ENCODE measurements at regions not wholly inside any gene's neighbourhood (a gene's known extent, or its start where the extent isn't known, plus 50 kb on each side); places are given as distances from the start of the nearest gene placed in this dataset.

DNA sequence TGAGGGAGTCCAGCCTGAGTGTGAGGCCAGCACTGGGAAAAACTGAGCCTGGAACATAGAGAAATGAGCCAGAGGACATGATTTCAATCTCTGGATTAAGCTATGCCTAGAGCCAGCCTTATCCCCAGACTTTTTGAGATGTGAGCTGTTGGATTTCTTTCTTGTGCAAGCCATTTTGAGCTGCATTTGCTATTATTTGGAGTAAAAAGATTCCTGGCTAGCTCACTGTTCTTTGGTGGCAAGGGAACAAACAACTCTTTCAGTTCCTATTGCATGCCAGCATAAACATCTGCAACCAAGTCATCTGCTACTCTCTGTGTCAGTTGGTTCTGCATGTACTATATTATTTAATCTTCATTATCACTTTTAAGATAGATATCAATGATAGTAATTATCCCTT is 70.1 kb upstream of the MAN2A1 start:
- TF ChIP-seq, protein P1, sequence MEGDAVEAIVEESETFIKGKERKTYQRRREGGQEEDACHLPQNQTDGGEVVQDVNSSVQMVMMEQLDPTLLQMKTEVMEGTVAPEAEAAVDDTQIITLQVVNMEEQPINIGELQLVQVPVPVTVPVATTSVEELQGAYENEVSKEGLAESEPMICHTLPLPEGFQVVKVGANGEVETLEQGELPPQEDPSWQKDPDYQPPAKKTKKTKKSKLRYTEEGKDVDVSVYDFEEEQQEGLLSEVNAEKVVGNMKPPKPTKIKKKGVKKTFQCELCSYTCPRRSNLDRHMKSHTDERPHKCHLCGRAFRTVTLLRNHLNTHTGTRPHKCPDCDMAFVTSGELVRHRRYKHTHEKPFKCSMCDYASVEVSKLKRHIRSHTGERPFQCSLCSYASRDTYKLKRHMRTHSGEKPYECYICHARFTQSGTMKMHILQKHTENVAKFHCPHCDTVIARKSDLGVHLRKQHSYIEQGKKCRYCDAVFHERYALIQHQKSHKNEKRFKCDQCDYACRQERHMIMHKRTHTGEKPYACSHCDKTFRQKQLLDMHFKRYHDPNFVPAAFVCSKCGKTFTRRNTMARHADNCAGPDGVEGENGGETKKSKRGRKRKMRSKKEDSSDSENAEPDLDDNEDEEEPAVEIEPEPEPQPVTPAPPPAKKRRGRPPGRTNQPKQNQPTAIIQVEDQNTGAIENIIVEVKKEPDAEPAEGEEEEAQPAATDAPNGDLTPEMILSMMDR (tag by site-specific recombination; IDR thresholded peaks at IDR 0.05), result no peak
- TF ChIP-seq YY1 (tag by site-specific recombination; IDR thresholded peaks at IDR 0.05) (no peak), ZNF274 (IDR thresholded peaks at IDR 0.05; ENCODE audit: low read length) (no peak), ZNF274 (tag by site-specific recombination; IDR thresholded peaks at IDR 0.05; ENCODE audit: borderline replicate concordance) (no peak), WT1 (tag by site-specific recombination; IDR thresholded peaks at IDR 0.05) (no peak), EGR2 (tag by site-specific recombination; IDR thresholded peaks at IDR 0.05; ENCODE audit: low read depth) (no peak), ZNF423 (tag by site-specific recombination; IDR thresholded peaks at IDR 0.05) (no peak), GLIS1 (tag by site-specific recombination; IDR thresholded peaks at IDR 0.05) (no peak), ZNF792 (tag by site-specific recombination; IDR thresholded peaks at IDR 0.05) (no peak)
- TF ChIP-seq, protein P2, sequence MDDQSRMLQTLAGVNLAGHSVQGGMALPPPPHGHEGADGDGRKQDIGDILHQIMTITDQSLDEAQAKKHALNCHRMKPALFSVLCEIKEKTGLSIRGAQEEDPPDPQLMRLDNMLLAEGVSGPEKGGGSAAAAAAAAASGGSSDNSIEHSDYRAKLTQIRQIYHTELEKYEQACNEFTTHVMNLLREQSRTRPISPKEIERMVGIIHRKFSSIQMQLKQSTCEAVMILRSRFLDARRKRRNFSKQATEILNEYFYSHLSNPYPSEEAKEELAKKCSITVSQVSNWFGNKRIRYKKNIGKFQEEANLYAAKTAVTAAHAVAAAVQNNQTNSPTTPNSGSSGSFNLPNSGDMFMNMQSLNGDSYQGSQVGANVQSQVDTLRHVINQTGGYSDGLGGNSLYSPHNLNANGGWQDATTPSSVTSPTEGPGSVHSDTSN (CRISPR knock-in tag; IDR thresholded peaks at IDR 0.05), result no peak
- TF ChIP-seq, protein P3, sequence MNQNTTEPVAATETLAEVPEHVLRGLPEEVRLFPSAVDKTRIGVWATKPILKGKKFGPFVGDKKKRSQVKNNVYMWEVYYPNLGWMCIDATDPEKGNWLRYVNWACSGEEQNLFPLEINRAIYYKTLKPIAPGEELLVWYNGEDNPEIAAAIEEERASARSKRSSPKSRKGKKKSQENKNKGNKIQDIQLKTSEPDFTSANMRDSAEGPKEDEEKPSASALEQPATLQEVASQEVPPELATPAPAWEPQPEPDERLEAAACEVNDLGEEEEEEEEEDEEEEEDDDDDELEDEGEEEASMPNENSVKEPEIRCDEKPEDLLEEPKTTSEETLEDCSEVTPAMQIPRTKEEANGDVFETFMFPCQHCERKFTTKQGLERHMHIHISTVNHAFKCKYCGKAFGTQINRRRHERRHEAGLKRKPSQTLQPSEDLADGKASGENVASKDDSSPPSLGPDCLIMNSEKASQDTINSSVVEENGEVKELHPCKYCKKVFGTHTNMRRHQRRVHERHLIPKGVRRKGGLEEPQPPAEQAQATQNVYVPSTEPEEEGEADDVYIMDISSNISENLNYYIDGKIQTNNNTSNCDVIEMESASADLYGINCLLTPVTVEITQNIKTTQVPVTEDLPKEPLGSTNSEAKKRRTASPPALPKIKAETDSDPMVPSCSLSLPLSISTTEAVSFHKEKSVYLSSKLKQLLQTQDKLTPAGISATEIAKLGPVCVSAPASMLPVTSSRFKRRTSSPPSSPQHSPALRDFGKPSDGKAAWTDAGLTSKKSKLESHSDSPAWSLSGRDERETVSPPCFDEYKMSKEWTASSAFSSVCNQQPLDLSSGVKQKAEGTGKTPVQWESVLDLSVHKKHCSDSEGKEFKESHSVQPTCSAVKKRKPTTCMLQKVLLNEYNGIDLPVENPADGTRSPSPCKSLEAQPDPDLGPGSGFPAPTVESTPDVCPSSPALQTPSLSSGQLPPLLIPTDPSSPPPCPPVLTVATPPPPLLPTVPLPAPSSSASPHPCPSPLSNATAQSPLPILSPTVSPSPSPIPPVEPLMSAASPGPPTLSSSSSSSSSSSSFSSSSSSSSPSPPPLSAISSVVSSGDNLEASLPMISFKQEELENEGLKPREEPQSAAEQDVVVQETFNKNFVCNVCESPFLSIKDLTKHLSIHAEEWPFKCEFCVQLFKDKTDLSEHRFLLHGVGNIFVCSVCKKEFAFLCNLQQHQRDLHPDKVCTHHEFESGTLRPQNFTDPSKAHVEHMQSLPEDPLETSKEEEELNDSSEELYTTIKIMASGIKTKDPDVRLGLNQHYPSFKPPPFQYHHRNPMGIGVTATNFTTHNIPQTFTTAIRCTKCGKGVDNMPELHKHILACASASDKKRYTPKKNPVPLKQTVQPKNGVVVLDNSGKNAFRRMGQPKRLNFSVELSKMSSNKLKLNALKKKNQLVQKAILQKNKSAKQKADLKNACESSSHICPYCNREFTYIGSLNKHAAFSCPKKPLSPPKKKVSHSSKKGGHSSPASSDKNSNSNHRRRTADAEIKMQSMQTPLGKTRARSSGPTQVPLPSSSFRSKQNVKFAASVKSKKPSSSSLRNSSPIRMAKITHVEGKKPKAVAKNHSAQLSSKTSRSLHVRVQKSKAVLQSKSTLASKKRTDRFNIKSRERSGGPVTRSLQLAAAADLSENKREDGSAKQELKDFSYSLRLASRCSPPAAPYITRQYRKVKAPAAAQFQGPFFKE (tag by site-specific recombination; IDR thresholded peaks at IDR 0.05; ENCODE audit: borderline replicate concordance), result no peak
- TF ChIP-seq, protein P4, sequence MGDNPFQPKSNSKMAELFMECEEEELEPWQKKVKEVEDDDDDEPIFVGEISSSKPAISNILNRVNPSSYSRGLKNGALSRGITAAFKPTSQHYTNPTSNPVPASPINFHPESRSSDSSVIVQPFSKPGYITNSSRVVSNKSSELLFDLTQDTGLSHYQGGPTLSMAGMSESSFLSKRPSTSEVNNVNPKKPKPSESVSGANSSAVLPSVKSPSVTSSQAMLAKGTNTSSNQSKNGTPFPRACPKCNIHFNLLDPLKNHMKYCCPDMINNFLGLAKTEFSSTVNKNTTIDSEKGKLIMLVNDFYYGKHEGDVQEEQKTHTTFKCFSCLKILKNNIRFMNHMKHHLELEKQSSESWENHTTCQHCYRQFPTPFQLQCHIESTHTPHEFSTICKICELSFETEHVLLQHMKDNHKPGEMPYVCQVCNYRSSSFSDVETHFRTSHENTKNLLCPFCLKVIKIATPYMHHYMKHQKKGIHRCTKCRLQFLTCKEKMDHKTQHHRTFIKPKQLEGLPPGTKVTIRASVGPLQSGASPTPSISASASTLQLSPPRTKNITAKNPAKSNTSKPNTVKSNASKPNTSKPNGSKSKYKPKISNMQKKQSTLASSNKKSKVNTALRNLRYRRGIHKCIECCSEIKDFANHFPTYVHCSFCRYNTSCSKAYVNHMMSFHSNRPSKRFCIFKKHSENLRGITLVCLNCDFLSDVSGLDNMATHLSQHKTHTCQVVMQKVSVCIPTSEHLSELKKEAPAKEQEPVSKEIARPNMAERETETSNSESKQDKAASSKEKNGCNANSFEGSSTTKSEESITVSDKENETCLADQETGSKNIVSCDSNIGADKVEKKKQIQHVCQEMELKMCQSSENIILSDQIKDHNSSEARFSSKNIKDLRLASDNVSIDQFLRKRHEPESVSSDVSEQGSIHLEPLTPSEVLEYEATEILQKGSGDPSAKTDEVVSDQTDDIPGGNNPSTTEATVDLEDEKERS (tag by site-specific recombination; IDR thresholded peaks at IDR 0.05), result no peak
- TF ChIP-seq, protein P5, sequence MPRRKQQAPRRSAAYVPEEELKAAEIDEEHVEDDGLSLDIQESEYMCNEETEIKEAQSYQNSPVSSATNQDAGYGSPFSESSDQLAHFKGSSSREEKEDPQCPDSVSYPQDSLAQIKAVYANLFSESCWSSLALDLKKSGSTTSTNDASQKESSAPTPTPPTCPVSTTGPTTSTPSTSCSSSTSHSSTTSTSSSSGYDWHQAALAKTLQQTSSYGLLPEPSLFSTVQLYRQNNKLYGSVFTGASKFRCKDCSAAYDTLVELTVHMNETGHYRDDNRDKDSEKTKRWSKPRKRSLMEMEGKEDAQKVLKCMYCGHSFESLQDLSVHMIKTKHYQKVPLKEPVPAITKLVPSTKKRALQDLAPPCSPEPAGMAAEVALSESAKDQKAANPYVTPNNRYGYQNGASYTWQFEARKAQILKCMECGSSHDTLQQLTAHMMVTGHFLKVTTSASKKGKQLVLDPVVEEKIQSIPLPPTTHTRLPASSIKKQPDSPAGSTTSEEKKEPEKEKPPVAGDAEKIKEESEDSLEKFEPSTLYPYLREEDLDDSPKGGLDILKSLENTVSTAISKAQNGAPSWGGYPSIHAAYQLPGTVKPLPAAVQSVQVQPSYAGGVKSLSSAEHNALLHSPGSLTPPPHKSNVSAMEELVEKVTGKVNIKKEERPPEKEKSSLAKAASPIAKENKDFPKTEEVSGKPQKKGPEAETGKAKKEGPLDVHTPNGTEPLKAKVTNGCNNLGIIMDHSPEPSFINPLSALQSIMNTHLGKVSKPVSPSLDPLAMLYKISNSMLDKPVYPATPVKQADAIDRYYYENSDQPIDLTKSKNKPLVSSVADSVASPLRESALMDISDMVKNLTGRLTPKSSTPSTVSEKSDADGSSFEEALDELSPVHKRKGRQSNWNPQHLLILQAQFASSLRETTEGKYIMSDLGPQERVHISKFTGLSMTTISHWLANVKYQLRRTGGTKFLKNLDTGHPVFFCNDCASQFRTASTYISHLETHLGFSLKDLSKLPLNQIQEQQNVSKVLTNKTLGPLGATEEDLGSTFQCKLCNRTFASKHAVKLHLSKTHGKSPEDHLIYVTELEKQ (tag by site-specific recombination; IDR thresholded peaks at IDR 0.05; ENCODE audit: borderline replicate concordance), result no peak
